HL-60 (cell line): ENCODE measurements at regions not wholly inside any gene's neighbourhood (a gene's known extent, or its start where the extent isn't known, plus 50 kb on each side); places are given as distances from the start of the nearest gene placed in this dataset.
"Not testable (repeated sequence)": the region's sequence is repeated elsewhere in the genome, so short reads cannot be mapped to it uniquely, and the experiment has no call there.

Source experiments
- DNase-seq, 2 experiments: peaks; one replicate each; pipeline ENCODE4 v3.0.0-alpha.2; 2010 to 2020; ENCODE audit warnings: low read depth in 1 of 2, low spot score in 1 of 2
- H3K27ac ChIP-seq: fragments of 250-450 bp; sonication (Bioruptor Pico); replicated peaks from 2 replicates; pipeline ENCODE4 v1.5.1; 2020; ENCODE audit warnings: mild to moderate bottlenecking, moderate library complexity
- H3K27me3 ChIP-seq: fragments of 250-450 bp; sonication (Bioruptor Pico); 2 replicates; pipeline ENCODE4 v1.5.1; 2021; ENCODE audit warnings: mild to moderate bottlenecking, moderate library complexity; ENCODE audit not compliant: insufficient read depth, poor library complexity, severe bottlenecking
- H3K4me3 ChIP-seq: replicated peaks from 2 replicates; pipeline ENCODE4 v1.5.1; 2011; ENCODE audit warnings: mild to moderate bottlenecking, control low read depth, low read length; ENCODE audit not compliant: insufficient read depth
- GABPA ChIP-seq: IDR thresholded peaks from 2 replicates; pipeline ENCODE4 v1.6.1; 2012; ENCODE audit warnings: low read depth
- POLR2AphosphoS5 ChIP-seq: IDR thresholded peaks from 2 replicates; pipeline ENCODE4 v1.6.1; 2012; ENCODE audit warnings: low read depth
- SPI1 ChIP-seq: IDR thresholded peaks from 2 replicates; pipeline ENCODE4 v1.6.1; 2012; ENCODE audit warnings: low read depth, mild to moderate bottlenecking, borderline replicate concordance
- TF ChIP-seq, protein P1 (sequence below): IDR thresholded peaks from one replicate; pipeline ENCODE4 v1.5.1; 2011; ENCODE audit warnings: low read length, control low read depth, inconsistent platforms; ENCODE audit not compliant: insufficient read depth
- TF ChIP-seq, protein P2 (sequence below): IDR thresholded peaks from 2 replicates; pipeline ENCODE4 v1.6.1; 2012; ENCODE audit warnings: low read depth; ENCODE audit not compliant: insufficient replicate concordance

DNA sequence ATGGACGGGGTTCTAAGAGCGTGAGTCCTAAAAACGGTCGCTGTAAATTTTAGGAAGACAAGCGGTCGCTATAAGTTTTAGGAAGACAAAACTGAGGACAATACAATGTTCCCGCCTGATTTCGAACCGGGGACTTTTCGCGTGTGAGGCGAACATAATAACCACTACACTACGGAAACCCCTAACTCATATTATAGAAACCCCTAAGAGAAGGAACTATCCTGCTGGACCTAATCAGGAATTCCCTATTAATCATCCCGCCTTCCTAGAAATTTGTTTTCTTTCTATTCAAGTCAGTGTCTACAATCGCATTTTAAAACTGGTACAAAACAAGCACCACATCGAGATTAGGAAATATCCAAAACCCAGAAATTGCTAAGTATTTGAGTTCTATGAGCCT, 183.8 kb downstream of the OR2B2 start:
- Histone ChIP-seq H3K27ac (no peak overlapping the region), H3K27me3 (no peaks in the 10 kb centered on the region), H3K4me3 (no peak overlapping the region)
- no peak for DNase-seq
- TF ChIP-seq GABPA: no peak
- TF ChIP-seq SPI1: no peak
- TF ChIP-seq POLR2AphosphoS5: no peak
- TF ChIP-seq, protein P1, sequence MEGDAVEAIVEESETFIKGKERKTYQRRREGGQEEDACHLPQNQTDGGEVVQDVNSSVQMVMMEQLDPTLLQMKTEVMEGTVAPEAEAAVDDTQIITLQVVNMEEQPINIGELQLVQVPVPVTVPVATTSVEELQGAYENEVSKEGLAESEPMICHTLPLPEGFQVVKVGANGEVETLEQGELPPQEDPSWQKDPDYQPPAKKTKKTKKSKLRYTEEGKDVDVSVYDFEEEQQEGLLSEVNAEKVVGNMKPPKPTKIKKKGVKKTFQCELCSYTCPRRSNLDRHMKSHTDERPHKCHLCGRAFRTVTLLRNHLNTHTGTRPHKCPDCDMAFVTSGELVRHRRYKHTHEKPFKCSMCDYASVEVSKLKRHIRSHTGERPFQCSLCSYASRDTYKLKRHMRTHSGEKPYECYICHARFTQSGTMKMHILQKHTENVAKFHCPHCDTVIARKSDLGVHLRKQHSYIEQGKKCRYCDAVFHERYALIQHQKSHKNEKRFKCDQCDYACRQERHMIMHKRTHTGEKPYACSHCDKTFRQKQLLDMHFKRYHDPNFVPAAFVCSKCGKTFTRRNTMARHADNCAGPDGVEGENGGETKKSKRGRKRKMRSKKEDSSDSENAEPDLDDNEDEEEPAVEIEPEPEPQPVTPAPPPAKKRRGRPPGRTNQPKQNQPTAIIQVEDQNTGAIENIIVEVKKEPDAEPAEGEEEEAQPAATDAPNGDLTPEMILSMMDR: no peak
- TF ChIP-seq, protein P2, sequence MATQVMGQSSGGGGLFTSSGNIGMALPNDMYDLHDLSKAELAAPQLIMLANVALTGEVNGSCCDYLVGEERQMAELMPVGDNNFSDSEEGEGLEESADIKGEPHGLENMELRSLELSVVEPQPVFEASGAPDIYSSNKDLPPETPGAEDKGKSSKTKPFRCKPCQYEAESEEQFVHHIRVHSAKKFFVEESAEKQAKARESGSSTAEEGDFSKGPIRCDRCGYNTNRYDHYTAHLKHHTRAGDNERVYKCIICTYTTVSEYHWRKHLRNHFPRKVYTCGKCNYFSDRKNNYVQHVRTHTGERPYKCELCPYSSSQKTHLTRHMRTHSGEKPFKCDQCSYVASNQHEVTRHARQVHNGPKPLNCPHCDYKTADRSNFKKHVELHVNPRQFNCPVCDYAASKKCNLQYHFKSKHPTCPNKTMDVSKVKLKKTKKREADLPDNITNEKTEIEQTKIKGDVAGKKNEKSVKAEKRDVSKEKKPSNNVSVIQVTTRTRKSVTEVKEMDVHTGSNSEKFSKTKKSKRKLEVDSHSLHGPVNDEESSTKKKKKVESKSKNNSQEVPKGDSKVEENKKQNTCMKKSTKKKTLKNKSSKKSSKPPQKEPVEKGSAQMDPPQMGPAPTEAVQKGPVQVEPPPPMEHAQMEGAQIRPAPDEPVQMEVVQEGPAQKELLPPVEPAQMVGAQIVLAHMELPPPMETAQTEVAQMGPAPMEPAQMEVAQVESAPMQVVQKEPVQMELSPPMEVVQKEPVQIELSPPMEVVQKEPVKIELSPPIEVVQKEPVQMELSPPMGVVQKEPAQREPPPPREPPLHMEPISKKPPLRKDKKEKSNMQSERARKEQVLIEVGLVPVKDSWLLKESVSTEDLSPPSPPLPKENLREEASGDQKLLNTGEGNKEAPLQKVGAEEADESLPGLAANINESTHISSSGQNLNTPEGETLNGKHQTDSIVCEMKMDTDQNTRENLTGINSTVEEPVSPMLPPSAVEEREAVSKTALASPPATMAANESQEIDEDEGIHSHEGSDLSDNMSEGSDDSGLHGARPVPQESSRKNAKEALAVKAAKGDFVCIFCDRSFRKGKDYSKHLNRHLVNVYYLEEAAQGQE: no peak

DNA sequence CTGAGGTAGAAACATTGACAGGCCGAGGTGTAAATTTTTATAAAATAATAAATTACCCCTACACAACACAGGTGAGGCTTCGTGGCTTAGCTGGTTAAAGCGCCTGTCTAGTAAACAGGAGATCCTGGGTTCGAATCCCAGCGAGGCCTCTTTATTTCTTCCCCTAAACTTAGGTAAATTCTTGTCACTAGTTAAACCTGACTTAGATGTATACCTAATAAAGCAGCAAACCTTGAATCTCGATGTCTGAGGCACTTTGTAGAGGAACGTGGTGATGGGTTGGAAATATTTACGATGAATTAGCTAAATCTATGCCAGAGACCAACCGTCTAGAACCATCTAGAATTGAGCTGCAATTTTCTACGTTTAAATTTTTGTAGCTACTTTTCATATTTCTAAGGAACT, 185.6 kb downstream of the OR2B2 start:
- no peak for DNase-seq
- H3K27ac ChIP-seq: no peak overlapping the region
- no peaks in the 10 kb centered on the region for H3K27me3 ChIP-seq
- H3K4me3 ChIP-seq: no peak overlapping the region
- TF ChIP-seq, protein P1: no peak
- TF ChIP-seq POLR2AphosphoS5 (no peak), SPI1 (no peak), GABPA (no peak)
- TF ChIP-seq, protein P2: no peak

DNA sequence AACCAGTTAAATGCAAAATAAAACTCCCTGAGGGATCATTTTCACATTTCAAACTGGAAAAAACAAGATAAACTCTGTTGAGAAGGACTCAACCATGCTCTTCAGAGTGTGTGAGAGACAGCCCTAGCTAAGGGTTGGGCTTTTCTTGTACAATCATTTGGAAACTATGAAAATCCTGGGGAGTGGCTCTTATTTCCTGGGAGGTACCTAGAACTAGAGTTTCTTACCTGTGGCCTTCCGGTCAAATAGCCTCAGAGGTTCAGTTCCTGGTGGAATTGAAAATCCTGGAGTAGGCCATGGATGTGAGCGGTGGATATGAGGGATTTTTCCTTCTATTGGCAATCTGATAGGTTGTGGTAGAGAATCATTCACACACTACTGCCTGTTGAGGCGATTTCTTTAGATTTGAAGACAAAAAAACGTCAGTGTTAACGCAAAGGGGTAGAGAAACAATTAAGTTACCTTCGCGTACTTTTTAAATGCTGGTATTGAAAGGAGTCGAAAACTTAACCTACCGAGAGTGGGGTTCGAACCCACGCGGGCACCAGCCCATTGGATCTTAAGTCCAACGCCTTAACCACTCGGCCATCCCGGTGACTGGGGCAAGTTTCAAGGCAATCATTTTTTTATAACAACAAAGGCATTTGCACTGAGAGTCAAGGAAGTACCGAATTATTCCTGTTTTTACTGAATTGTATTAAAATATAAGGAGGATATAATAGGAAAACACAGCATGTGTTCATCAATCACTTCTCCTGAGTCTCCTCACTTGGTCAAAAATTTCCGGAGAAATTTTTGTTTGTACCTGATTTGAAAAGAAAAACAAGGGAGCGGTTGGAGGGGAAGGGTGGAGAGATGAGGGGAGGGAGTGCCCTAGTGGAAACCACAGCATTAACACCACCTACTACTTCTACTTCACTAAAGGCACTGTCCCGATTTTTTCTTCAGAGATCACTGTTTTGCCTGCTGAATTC, 191.3 kb downstream of the OR2B2 start:
- no peaks in the 10 kb centered on the region for H3K27me3 ChIP-seq
- TF ChIP-seq POLR2AphosphoS5 (no peak), SPI1 (no peak), GABPA (no peak)
- TF ChIP-seq, protein P1: no peak
- TF ChIP-seq, protein P2: no peak
- H3K4me3 ChIP-seq: no peak overlapping the region
- H3K27ac ChIP-seq: no peak overlapping the region
- DNase-seq: no peak

DNA sequence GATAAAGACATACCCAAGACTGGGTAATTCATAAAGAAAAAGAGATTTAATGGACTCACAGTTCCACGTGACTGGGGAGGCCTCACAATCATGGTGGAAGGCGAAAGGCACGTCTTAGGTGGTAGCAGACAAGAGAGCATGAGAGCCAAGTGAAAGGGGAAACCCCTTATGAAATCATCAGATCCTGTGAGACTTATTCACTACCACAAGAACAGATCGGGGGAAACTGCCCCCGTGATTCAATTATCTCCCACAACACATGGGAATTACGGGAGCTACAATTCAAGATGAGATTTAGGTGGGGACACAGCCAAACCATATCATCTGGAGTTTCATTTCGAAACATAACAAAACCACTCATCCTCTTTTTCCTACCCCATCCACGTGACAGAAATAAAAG, 193.2 kb downstream of the OR2B2 start:
- not testable (repeated sequence) for H3K27ac ChIP-seq, H3K27me3 ChIP-seq, DNase-seq, H3K4me3 ChIP-seq
